Endodermal cell (in vitro differentiated cells): ENCODE measurements at regions not wholly inside any gene's neighbourhood (a gene's known extent, or its start where the extent isn't known, plus 50 kb on each side); places are given as distances from the start of the nearest gene placed in this dataset.

Experiments
- DNase-seq: peaks from one replicate; pipeline ENCODE4 v3.0.0-alpha.2; 2017
- H3K27ac ChIP-seq: 2 replicates; pipeline ENCODE4 v1.5.1; 2013; ENCODE audit warnings: mild to moderate bottlenecking, low read depth, low read length, moderate library complexity
- H3K27me3 ChIP-seq: 2 replicates; pipeline ENCODE4 v1.6.1; 2013; ENCODE audit warnings: mild to moderate bottlenecking, low read length, moderate library complexity; ENCODE audit not compliant: insufficient read depth, control insufficient read depth, poor library complexity, severe bottlenecking
- H3K36me3 ChIP-seq: 2 replicates; pipeline ENCODE4 v1.7.0; 2013; ENCODE audit warnings: mild to moderate bottlenecking, low read length, moderate library complexity; ENCODE audit not compliant: control insufficient read depth, insufficient read depth
- H3K4me1 ChIP-seq: one replicate; pipeline ENCODE4 v1.7.0; 2013; ENCODE audit warnings: low read length; ENCODE audit not compliant: control insufficient read depth, insufficient read depth
- H3K4me3 ChIP-seq: 2 replicates; pipeline ENCODE4 v1.5.1; 2013; ENCODE audit warnings: mild to moderate bottlenecking, low read length, moderate library complexity
- H3K9ac ChIP-seq: 2 replicates; pipeline ENCODE4 v1.6.1; 2013; ENCODE audit warnings: mild to moderate bottlenecking, low read length, moderate library complexity; ENCODE audit not compliant: poor library complexity, severe bottlenecking; ENCODE audit errors: extremely low read depth
- H3K9me3 ChIP-seq: 2 replicates; pipeline ENCODE4 v1.6.1; 2013; ENCODE audit warnings: mild to moderate bottlenecking, low read length, moderate library complexity; ENCODE audit not compliant: control insufficient read depth
- H3K27ac Mint-ChIP-seq: 2 replicates; pipeline ENCODE4 v1.8.0; 2020; ENCODE audit warnings: mixed read lengths
- H3K27me3 Mint-ChIP-seq: 2 replicates; pipeline ENCODE4 v1.8.0; 2021; ENCODE audit warnings: mild to moderate bottlenecking, mixed read lengths; ENCODE audit not compliant: insufficient read depth
- H3K36me3 Mint-ChIP-seq: 2 replicates; pipeline ENCODE4 v1.8.0; 2020; ENCODE audit warnings: low read depth, mixed read lengths
- H3K4me1 Mint-ChIP-seq: 2 replicates; pipeline ENCODE4 v1.8.0; 2020; ENCODE audit warnings: mixed read lengths
- H3K4me3 Mint-ChIP-seq: 2 replicates; pipeline ENCODE4 v1.8.0; 2020; ENCODE audit warnings: mild to moderate bottlenecking, moderate library complexity, mixed read lengths
- H3K9me3 Mint-ChIP-seq: 2 replicates; pipeline ENCODE4 v1.8.0; 2020; ENCODE audit warnings: mild to moderate bottlenecking, mixed read lengths
- WGBS, 2 experiments: methylation state at CpG; one replicate each; pipeline versions ENCODE4 v1.1.5 to v1.1.7; 2013; ENCODE audit warnings: missing lambda C conversion rate in 2 of 2, mixed read lengths in 1 of 2; ENCODE audit not compliant: insufficient coverage in 1 of 2, insufficient read length in 1 of 2; 5-methylcytosine and 5-hydroxymethylcytosine counted together
- TF ChIP-seq, protein P1 (sequence below): fragments of 200-600 bp; sonication (generic); conservative IDR thresholded peaks from 2 replicates; pipeline ENCODE4 v1.5.0; 2021; ENCODE audit warnings: antibody characterized with exemption, mild to moderate bottlenecking

GRCh38 chr5:35518104-35518503 lies 99.6 kb upstream of the SPEF2 start:
- no peak overlapping the region for H3K27ac Mint-ChIP-seq
- Histone ChIP-seq H3K36me3 (no peaks in the 10 kb centered on the region), H3K4me3 (no peak overlapping the region), H3K9me3 (peaks cover 19% of the 10 kb centered on the region), H3K27me3 (no peaks in the 10 kb centered on the region), H3K27ac (no peak overlapping the region), H3K9ac (no peak overlapping the region), H3K4me1 (peaks cover 7% of the 10 kb centered on the region)
- 97% methylated on average over 1 of the region's 1 CpG; no CpG with 5 or more reads in 1 of the 2 experiments for WGBS, 2 experiments
- peaks cover 10% of the 10 kb centered on the region for H3K9me3 Mint-ChIP-seq
- TF ChIP-seq, protein P1, sequence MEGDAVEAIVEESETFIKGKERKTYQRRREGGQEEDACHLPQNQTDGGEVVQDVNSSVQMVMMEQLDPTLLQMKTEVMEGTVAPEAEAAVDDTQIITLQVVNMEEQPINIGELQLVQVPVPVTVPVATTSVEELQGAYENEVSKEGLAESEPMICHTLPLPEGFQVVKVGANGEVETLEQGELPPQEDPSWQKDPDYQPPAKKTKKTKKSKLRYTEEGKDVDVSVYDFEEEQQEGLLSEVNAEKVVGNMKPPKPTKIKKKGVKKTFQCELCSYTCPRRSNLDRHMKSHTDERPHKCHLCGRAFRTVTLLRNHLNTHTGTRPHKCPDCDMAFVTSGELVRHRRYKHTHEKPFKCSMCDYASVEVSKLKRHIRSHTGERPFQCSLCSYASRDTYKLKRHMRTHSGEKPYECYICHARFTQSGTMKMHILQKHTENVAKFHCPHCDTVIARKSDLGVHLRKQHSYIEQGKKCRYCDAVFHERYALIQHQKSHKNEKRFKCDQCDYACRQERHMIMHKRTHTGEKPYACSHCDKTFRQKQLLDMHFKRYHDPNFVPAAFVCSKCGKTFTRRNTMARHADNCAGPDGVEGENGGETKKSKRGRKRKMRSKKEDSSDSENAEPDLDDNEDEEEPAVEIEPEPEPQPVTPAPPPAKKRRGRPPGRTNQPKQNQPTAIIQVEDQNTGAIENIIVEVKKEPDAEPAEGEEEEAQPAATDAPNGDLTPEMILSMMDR, result no peak
- H3K4me3 Mint-ChIP-seq, result no peak overlapping the region
- H3K36me3 Mint-ChIP-seq, result no peaks in the 10 kb centered on the region
- H3K4me1 Mint-ChIP-seq, result peaks cover 10% of the 10 kb centered on the region
- H3K27me3 Mint-ChIP-seq, result no peaks in the 10 kb centered on the region
- DNase-seq, result no peak

GRCh38 chr5:35516271-35516670 lies 101.4 kb upstream of the SPEF2 start:
- H3K4me1 Mint-ChIP-seq, result peaks cover 10% of the 10 kb centered on the region
- H3K9me3 Mint-ChIP-seq, result peaks cover 18% of the 10 kb centered on the region
- Histone ChIP-seq H3K27me3 (no peaks in the 10 kb centered on the region), H3K27ac (no peak overlapping the region), H3K9me3 (peaks cover 21% of the 10 kb centered on the region), H3K4me1 (peaks cover 7% of the 10 kb centered on the region), H3K4me3 (no peak overlapping the region), H3K9ac (no peak overlapping the region), H3K36me3 (no peaks in the 10 kb centered on the region)
- TF ChIP-seq, protein P1, result no peak
- no peaks in the 10 kb centered on the region for H3K27me3 Mint-ChIP-seq
- no peak overlapping the region for H3K27ac Mint-ChIP-seq
- no peak for DNase-seq
- 33% methylated on average over 1 of the region's 1 CpG; no CpG with 5 or more reads in 1 of the 2 experiments for whole genome bisulfite sequencing, 2 experiments
- H3K4me3 Mint-ChIP-seq, result no peak overlapping the region
- H3K36me3 Mint-ChIP-seq, result no peaks in the 10 kb centered on the region

DNA sequence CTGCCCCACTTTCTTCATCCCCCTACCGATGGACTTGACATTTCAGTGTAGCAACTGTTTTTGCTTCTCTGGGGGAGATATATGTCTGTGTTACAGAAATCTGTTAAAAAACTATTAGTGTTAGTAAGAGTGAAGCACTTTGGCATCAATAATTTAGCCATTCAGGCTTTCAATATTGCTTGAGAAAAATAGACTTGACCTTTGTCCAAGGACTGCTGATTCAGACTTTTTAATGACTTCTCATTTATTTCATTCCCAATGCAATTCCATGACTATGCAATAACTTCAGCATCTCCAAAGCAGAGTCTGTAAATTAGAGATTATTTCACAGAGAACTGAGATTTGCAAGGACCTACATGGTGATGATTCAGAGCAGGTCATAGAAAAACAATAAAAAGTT lies 104.1 kb upstream of the SPEF2 start:
- peaks cover 21% of the 10 kb centered on the region for H3K9me3 ChIP-seq
- H3K4me3 ChIP-seq, result no peak overlapping the region
- TF ChIP-seq, protein P1, result no peak
- no peak overlapping the region for H3K27ac ChIP-seq
- WGBS, 2 experiments, result 92% methylated on average over 1 of the region's 1 CpG; no CpG with 5 or more reads in 1 of the 2 experiments
- H3K27me3 Mint-ChIP-seq, result no peaks in the 10 kb centered on the region
- no peak overlapping the region for H3K27ac Mint-ChIP-seq
- no peak overlapping the region for H3K9ac ChIP-seq
- H3K27me3 ChIP-seq, result no peaks in the 10 kb centered on the region
- H3K4me1 ChIP-seq, result no peaks in the 10 kb centered on the region
- H3K4me3 Mint-ChIP-seq, result no peak overlapping the region
- no peaks in the 10 kb centered on the region for H3K36me3 Mint-ChIP-seq
- peaks cover 2% of the 10 kb centered on the region for H3K4me1 Mint-ChIP-seq
- H3K9me3 Mint-ChIP-seq, result peaks cover 26% of the 10 kb centered on the region
- DNase-seq, result no peak
- H3K36me3 ChIP-seq, result no peaks in the 10 kb centered on the region
